Body of pancreas (tissue), 4 donors: ENCODE measurements at regions not wholly inside any gene's neighbourhood (a gene's known extent, or its start where the extent isn't known, plus 50 kb on each side); places are given as distances from the start of the nearest gene placed in this dataset.

Experiments
- POLR2A ChIP-seq, 3 donors: fragments of 450-650 bp; IDR thresholded peaks; one replicate each; pipeline ENCODE4 v1.6.1; 2016; ENCODE audit warnings: antibody characterized with exemption in 3 of 3, mild to moderate bottlenecking in 2 of 3
- TF ChIP-seq, protein P1 (sequence below), 7 experiments: fragments of 450-650 bp in 4 of 7; fragments of 200-600 bp in 3 of 7; sonication (generic) in 3 of 7; IDR thresholded peaks; one replicate each; pipeline ENCODE4 v1.5.1; 2016 to 2019; ENCODE audit warnings: antibody characterized with exemption in 7 of 7

DNA sequence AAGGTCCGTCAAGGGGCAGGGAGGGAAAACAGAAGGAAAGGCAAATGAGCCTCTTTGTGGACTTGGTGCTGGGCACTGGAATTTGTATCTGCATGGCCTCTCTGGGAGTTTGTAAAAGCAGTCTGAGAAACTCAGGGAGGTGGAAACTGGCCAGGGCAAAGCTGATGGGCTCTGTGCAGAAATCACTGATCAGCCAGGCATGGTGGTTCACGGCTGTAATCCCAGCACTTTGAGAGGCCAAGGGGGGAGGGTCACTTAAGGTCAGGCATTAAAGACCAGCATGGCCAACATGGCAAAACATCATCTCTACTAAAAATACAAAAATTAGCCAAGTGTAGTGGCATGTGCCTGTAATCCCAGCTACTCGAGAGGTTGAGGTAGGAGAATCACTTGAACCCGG, 369.9 kb upstream of the ZNF507 start:
- TF ChIP-seq, protein P1, sequence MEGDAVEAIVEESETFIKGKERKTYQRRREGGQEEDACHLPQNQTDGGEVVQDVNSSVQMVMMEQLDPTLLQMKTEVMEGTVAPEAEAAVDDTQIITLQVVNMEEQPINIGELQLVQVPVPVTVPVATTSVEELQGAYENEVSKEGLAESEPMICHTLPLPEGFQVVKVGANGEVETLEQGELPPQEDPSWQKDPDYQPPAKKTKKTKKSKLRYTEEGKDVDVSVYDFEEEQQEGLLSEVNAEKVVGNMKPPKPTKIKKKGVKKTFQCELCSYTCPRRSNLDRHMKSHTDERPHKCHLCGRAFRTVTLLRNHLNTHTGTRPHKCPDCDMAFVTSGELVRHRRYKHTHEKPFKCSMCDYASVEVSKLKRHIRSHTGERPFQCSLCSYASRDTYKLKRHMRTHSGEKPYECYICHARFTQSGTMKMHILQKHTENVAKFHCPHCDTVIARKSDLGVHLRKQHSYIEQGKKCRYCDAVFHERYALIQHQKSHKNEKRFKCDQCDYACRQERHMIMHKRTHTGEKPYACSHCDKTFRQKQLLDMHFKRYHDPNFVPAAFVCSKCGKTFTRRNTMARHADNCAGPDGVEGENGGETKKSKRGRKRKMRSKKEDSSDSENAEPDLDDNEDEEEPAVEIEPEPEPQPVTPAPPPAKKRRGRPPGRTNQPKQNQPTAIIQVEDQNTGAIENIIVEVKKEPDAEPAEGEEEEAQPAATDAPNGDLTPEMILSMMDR (IDR thresholded peaks at IDR 0.05), result no peak
- TF ChIP-seq POLR2A (IDR thresholded peaks at IDR 0.05), result no peak
